Forelimb muscle (tissue), 1 donor: ENCODE measurements at regions not wholly inside any gene's neighbourhood (a gene's known extent, or its start where the extent isn't known, plus 50 kb on each side); places are given as distances from the start of the nearest gene placed in this dataset.

Experiments
- DNase-seq: peaks from one replicate; pipeline ENCODE4 v3.0.0-alpha.2; 2013; ENCODE audit warnings: low read depth

DNA sequence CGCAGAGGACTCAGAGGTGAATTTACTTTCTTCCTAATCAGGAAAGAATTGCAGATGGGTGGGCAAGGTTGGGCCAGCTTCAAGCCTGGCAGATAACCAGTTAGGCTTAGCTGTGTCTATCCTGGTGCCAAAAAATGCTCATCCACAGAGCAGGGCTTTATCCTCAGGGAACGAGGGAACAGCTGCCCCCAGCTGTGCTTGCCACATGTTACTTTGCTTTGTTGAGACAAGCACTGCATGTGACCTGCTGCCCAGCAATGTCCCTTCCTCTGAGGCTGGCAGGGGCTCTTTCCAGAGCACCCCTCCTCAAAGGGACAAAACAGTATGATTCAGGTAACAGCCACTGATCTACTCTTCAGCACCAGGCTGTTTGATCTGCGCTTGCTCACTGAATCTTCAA, 505.1 kb upstream of the USP24 start:
- no peak for DNase-seq

DNA sequence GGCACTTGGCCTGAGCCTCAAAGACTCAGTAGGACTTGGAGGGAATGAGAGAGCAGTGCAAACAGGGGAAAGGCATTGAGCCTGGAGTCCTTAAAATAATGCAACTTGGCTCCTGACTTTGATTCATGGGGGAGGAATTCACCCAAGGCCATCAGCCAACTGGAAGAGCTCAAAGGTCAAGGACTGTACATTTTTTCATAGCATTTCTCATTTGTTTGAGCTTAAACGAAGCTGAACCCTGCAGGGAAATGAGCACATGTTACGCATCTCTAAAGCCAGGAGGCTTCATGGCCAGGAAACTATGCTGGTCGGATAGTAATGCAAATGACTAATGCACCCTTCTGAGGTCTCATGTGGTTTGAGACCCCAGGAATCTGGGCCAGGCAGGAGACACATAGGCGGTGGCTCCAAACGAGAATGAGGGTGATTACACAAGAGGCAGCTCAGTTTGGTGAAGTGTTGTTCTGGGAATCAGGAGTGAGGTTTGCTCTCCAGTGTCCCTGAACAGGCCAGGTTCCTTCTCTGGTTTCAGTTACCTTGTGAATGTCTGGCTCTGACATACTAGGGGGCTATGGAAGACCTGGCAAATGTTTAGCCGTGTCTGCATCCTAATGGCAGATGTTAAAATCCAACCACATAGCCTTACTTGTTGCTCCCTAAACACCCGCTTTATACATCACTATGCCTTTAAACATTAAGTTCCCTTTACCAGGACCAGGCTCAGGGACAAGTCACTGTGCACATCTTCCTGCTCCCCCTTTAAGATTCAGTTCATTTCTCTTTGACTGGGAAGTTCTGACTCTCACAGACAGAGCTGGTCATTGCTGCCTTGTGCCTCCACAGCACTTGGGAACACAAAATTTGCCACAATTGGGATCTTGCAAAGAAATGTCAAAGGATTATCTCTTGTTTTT, 503.9 kb upstream of the USP24 start:
- peak; percentile 62 for DNase-seq

DNA sequence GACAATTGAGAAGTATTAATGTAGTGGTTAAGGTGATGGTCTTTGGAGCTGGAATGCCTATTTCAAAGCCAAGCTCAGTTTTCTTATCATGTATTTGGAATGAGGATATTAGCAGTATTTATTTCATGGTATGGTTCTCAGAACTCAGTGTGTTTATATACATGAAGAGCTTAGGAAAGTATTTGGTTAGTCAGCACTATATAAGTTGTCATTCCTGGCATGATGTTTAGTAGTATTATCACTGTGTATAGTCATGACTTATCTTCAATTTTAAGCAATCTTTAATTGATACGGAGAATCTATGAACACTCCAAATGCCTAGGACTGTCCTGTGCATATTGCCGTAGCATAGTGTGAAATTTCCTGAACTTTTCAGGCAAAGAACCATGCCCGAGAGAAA, 501.9 kb upstream of the USP24 start:
- DNase-seq = no peak

DNA sequence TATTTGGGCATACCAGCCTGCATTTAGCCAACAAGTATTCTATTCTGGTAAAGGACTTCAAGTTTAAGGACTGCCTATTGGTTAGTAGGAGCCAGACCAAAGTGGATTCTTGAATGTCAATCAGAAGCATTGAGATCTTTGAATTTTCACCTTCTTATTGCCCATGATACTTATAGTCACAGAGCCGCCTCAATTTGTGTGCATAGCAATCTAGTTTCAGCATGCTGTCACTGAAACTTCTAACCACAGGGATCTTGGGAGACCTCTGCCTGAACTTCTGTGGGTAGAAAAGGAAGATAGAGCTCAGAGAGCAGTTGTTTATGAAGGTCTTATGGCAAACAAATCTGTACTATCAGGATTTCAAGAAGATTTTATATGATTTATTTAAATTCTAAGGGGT, 501.4 kb upstream of the USP24 start:
- DNase-seq = no peak

DNA sequence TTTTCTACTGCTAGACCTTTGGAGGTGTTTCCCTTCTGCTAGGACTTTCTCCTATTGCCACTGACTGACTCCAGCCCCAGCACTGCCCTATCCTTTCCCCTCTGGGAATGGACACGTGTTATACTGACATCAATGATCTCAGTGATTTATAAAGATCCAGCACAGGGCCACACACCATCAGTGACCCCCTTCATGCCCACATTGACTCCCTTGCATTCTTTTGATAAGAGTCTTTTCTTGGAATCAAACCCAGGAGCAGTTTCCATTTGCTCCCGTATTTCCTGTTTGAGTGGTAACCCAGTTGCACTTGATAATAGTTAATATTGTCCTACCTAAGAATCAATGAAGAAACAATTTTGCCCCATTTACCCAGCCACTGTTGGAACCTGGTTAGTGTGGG, 501.0 kb upstream of the USP24 start:
- DNase-seq = no peak

DNA sequence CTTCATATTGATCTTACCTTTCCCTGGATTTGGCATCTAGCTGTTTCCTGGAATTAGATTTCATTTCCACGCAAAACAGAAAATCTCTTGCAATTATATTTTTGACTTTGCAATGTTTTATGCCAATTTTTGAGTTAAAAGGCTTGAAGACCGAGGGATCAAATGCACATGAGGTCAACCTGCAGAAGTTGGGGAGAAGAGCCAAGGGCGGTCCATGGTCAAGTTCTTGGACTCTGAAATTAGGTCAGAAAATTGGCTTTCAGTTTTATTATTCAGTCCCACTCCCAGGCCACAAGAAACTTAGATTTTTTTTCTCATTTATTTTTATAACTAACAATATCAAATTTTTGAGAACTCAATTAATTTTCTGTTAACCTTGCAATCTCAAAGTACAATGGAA, 499.1 kb upstream of the USP24 start:
- no peak for DNase-seq

DNA sequence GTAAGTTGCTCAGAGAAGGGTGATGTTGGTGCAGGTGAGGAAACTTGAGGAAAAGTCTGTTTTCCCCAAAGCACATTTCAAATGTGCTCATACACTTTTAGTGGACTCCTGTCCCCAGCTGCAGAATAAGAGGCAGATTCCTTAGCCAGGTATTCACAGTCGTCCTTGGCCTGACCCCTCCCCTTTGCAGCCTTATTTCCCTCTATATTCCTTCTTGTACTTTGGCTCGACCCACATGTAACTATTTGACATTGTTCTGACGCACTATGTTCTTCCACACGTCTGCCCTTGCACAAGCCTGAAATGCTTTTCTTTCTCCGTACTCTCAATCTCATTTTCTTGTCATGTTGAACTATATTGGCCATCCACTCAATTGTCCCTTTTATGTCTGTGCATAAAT, 498.4 kb upstream of the USP24 start:
- DNase-seq = no peak

DNA sequence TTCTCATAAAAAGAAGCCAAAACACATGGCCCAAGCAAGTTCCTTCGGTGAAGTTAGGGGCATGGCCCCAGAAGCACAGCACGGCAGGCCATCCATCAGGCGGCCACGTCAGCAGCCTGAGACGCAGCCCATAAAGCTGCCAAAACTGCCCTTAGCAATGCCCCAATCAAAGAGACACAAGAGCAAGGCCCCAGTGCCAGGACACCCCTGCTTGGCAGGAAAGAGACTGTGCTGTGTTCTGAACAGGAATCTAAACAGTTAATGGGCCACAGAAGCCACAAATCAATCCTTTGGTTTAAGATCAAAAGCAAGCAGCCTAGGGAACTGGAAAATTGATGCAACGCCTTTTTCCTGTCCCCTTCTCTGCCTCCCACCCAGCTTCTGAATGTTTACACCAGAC, 497.0 kb upstream of the USP24 start:
- DNase-seq = no peak

DNA sequence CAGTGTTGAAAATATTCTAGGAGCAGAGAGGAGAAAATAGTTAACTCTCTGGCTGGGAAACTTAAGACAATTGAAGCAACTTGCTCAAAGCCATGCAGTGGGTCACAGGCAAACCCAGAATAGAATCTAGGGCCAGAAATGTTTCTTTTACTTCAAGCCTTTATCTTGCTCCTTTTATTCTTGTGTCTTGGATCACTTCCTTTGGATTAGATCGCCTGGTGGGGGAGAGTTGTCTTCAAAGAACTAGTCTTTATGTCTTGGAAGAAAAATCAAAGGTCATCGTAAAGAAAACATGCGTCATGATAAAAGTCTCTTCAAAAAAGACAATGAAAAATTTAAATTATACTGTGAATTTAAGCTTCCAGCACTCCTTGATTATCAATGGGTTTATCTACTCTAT, 493.6 kb upstream of the USP24 start:
- no peak for DNase-seq

DNA sequence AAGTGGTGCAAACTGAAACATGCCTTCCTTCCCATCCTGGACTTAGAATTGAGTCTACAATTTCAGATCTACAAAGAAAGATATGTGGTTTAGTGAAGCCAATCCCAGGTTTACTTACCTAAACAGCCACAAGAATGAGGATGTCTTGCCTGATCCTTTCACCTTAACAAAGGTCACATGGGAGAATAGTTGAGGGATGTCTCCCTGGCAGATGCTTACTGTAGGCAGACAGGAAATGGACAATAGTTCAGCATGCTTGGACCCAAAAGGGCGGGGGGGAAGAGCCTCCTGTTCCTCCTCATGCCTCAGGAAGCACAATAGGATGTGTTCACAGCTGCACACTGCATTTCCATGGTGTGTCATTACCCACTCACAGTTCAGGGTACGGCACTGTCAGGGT, 492.7 kb upstream of the USP24 start:
- no peak for DNase-seq

DNA sequence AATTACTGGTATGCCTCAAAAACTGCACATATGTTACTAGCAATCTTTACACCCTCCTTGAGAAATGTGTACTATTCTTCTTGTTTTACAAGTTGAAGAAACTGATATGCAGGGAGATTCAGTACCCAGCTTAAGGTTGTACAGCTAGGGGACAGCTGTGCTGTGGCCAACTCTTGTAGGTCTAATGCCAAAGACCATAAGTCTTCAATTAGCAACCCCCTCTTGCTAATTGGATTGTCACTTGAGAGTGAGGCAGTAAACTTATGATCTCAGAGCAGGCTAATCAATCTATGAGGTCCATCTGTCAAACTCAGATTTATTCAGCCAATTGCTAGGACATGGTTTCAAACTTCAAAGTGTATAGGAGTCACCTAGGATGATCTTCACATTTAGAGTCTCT, 492.0 kb upstream of the USP24 start:
- no peak for DNase-seq

DNA sequence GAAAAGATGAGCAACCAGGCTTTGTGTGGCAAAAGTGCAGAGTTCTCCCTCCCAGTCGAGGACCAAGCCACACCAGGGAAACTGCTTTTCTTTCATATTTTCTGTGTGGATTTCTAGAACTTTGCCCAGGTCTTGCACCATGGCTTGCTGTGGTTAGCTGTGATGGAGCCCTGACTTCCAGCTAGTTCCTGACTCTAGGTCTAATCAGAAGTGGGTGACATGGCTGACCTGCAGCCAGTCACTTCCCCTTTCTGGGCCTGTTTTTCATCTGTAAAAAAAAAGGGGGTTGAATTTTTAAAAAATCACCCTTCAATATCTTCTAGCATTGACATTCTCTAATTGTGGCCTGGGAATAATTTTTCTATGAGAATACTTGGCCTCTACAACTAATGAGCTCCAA, 491.2 kb upstream of the USP24 start:
- DNase-seq = no peak

DNA sequence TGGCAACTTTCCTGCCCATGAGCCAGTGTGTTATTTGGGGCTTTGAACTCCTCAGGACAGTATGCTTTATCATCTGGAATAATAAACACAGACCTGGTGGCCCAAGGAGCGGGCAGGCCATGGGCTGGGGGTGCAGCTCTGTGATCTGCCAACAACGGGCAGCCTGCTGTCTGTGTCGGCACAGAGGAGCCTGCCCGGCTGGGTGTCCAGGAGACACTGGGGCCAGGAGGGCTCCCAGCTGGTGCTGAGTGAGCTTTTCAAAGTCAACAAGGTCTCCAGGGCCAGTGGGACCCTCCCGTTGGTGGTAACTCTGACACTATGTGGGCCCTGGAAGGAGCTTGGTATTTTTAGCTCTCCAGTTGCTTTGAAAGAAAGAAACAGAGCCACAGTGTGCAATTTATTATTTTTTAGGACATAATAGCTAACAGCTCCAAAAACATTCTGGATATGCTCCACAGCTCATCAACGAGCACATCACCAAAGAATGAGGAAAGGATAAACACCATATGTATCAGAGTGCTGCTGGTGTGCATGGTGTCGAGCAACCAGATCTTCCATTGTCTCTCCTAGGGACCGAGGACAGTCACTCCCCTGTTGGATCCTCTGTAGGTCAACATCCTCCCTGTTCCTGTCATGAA, 488.7 kb upstream of the USP24 start:
- no peak for DNase-seq

DNA sequence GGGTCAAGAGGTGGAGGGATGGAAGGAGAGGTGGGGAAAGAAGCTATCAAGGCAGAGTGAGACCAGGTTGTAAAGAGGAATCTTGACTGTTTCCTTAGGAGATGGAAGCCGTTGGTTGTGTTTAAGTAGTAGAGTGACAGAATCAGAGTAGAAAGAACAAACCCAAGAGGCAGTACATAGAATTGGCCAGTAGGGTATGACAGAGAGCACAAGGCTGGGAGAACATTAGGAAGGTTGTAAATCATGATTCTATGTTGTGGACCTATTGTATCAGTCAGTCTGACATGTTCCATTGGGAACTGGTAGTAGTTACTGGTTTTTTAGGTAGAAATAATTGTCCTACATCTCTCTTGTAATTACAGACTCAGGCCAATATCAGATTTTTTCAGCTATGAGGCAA, 486.9 kb upstream of the USP24 start:
- DNase-seq = no peak

DNA sequence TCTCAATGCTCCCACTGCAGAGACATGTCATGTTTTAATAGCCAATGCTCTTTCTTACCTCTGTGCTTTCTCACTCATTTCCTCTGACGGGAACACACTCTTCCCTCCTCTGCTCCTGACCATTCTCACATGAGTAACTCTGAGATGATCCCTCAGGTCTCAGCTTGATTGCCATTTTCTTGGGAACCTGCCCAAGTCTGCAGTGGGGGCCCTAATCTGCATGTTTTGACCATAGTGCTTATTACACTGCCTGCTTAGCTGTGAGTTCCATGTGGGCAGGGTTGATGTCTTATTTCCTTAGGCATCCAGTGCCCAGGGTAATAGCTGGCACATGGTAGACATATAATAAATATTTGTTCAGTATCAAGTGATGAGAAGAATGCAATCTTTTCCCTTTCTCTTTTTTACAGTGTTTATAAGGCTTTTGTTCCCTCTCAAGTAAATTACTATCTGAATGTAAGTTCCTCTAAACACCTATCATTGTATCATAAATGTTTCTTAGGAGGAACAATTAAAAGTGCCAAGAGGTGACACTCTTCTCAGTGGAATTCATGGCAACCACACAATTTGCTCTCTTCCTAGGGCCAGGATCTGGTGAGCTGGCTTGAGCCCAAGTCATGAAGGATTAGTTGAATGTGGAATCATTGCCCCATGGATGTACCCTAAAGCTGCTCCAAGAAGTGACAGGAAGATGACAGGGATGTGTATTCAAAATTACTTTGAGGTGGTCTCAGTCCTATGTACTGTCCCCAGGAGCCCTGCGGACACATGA, 485.4 kb upstream of the USP24 start:
- DNase-seq = no peak

DNA sequence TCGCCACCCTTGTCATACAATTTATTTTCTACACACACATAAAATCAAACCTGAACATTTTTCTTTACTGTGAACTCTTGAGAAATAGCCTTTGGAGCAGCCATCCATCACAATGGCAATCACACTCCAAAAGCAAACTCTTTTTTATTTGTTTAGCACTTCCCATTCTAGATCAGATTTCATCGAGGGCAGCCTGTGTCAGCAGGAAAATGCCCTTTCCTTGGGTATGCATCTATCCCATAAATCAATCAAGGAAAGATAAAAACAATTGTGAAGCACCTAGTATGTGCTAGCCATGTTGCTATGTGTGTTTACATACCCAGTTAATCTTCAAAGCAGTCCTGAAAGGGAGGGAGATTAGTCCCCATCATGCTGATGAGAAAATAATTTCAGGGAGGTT, 484.1 kb upstream of the USP24 start:
- DNase-seq = no peak

DNA sequence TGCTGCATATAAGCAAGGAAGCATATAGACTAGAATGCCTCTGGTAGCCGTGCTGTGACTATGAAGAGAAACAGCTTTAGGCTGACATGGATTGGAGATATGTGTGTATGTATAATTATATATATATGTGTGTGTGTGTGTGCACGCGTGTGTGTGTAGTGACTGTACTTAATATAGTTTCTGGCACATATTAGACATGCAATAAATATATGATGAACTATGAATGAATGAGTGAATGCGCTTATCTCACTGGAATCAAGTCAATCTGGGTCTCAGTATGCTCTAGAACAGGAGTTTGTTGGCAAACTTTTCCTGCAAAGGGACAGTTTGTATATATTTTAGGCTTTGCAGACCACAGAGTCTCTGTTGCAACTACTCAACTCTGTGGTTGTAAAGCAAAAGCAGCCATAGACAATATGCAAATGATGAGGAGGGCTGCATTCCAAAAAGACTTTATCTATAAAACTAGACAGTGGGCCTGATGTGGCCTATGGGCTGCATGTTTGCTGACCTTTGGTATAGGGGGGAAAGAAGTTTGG, 482.9 kb upstream of the USP24 start:
- DNase-seq = no peak

DNA sequence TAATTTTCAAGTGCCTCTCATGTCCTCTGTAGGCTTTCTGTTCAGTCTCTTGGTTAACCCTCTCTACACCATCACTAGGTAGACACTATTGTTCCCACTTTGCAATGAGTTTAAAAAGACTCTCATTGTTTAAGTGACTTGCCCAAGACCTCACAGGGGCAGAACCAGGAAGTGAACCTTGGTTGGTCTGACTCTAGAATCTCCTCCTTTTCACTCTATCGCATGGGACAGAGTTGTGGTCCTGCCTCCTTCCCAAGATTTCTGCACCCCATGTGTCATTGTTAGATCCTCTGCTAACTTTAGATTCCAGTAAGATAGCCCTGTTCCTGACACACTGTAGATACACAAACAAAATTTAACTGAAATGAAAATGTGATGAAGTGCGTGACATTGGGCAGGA, 481.7 kb upstream of the USP24 start:
- DNase-seq = no peak

DNA sequence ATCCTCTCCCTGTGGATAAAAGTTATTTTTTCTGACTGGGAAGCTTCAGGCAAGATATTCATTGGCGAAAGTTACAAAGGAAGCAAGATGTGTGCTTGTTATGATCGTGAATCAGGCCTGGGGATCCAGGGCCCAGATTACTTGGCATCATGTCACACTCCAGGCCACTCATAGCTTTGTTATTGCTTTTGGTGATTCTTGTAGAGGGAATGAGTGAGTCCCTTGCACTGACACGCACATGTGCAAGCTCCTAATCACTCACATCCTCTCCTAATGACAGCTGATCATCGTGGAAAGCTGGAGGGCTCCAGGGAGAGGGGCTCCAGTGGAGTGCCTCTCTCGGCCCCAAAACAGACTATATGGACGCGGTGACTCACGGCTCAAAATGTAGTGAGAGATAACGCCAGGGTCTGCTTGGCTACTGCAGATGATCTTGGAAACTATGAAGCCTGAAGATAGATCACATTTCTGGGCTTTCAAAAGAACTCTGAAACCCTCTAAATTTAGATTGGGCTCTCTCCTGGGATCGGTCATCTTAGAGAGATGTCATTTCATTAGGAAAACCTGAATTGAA, 481.1 kb upstream of the USP24 start:
- no peak for DNase-seq

DNA sequence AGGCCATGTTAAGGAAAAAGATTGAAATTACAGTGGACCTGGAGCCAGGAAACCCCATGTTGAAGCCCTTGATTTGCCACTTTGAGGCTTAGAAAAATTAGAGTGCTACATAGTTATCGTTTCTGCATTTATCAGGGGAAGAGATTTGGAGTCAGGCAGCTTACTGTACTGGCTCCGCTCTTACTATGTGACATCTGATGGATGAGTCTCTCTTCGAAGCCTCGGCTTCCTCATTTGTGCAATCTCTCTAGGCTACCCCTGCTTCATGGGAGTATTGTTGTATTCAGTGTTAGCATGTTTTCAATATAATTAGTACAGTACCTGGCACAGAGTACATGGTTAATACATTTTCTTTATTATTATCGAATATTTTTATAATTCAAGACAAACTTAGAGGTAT, 480.4 kb upstream of the USP24 start:
- no peak for DNase-seq

DNA sequence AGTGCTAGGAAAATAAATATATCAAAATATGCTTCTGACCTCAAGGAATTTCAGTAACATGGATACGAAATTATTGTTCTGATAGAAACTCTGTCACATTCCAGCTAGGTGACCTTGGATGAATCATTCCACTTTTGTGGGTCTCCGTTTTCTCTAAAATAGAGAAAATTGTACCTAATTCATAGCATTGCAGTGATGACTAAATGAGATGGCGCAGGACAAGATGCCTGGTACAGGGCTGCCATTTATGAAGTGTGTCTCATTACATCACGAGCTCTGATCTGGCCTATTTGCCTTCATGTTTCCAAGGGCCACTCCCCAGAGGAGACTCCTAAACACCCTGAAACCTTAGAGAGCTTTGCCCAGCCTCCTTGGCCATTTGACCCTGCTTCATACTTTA, 480.0 kb upstream of the USP24 start:
- DNase-seq = no peak

DNA sequence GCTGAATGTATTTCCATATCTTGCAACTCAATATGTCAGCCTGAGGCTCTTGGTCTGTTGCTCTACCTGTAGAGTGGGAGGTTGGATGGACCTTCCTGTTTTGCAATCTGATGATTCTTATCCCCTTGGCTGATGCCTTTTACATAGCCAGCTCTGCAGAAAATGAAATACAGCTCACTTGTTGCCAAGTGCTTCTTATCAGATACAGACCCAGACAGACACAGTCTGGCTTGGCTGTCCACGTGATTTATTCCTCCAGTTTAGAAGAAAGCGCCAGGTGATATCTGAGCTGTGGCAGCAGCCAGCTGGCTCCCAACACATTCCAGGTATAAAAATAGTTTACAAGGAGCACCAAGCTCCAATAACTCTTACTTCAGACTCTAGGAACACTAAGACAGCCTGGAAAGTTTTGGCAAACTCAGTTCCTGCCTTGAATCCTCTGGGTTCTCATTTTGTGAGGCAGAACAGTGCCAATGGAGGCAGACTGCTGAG, 479.2 kb upstream of the USP24 start:
- no peak for DNase-seq
